Endothelial cell (in vitro differentiated cells): ENCODE measurements at regions not wholly inside any gene's neighbourhood (a gene's known extent, or its start where the extent isn't known, plus 50 kb on each side); places are given as distances from the start of the nearest gene placed in this dataset.

Experiments
- DNase-seq: peaks from one replicate; pipeline ENCODE4 v3.0.0; 2021; ENCODE audit warnings: low spot score
- H3K27ac Mint-ChIP-seq: one replicate; pipeline ENCODE4 v1.8.0; 2021; ENCODE audit warnings: mixed read lengths, inconsistent platforms; ENCODE audit not compliant: unreplicated experiment
- H3K27me3 Mint-ChIP-seq: one replicate; pipeline ENCODE4 v1.8.0; 2021; ENCODE audit warnings: mild to moderate bottlenecking, moderate library complexity, mixed read lengths, inconsistent platforms; ENCODE audit not compliant: unreplicated experiment
- H3K36me3 Mint-ChIP-seq: one replicate; pipeline ENCODE4 v1.8.0; 2021; ENCODE audit warnings: mild to moderate bottlenecking, low read depth, mixed read lengths, inconsistent platforms; ENCODE audit not compliant: unreplicated experiment
- H3K4me1 Mint-ChIP-seq: one replicate; pipeline ENCODE4 v1.8.0; 2021; ENCODE audit warnings: mild to moderate bottlenecking, mixed read lengths, inconsistent platforms; ENCODE audit not compliant: unreplicated experiment
- H3K4me3 Mint-ChIP-seq: one replicate; pipeline ENCODE4 v1.8.0; 2021; ENCODE audit warnings: mild to moderate bottlenecking, mixed read lengths, inconsistent platforms; ENCODE audit not compliant: unreplicated experiment
- H3K9me3 Mint-ChIP-seq: one replicate; pipeline ENCODE4 v1.8.0; 2021; ENCODE audit warnings: mixed read lengths, inconsistent platforms; ENCODE audit not compliant: unreplicated experiment
- CTCF ChIP-seq: fragments of 200-600 bp; sonication (generic); IDR thresholded peaks from one replicate; pipeline ENCODE4 v1.5.0; 2021; ENCODE audit warnings: antibody characterized with exemption; ENCODE audit not compliant: unreplicated experiment

- H3K4me3 Mint-ChIP-seq = peak overlapping the region; percentile 90
- H3K4me1 Mint-ChIP-seq = peaks cover 11% of the 10 kb centered on the region
- DNase-seq = peak; percentile 10
- H3K27me3 Mint-ChIP-seq = peaks cover 12% of the 10 kb centered on the region
- no peak overlapping the region for H3K27ac Mint-ChIP-seq
- H3K9me3 Mint-ChIP-seq = no peaks in the 10 kb centered on the region
- H3K36me3 Mint-ChIP-seq = no peaks in the 10 kb centered on the region
- no peak for TF ChIP-seq CTCF
Measured at GRCh38 chr13:108496362-108497210, 132.8 kb upstream of the MYO16 start.

- DNase-seq = no peak
- TF ChIP-seq CTCF = no peak
- H3K9me3 Mint-ChIP-seq = no peaks in the 10 kb centered on the region
- H3K27ac Mint-ChIP-seq = no peak overlapping the region
- H3K4me1 Mint-ChIP-seq = peaks cover 6% of the 10 kb centered on the region
- no peak overlapping the region for H3K4me3 Mint-ChIP-seq
- peaks cover 9% of the 10 kb centered on the region for H3K27me3 Mint-ChIP-seq
- no peaks in the 10 kb centered on the region for H3K36me3 Mint-ChIP-seq
Measured at GRCh38 chr13:108500711-108501110, 128.7 kb upstream of the MYO16 start.

DNA sequence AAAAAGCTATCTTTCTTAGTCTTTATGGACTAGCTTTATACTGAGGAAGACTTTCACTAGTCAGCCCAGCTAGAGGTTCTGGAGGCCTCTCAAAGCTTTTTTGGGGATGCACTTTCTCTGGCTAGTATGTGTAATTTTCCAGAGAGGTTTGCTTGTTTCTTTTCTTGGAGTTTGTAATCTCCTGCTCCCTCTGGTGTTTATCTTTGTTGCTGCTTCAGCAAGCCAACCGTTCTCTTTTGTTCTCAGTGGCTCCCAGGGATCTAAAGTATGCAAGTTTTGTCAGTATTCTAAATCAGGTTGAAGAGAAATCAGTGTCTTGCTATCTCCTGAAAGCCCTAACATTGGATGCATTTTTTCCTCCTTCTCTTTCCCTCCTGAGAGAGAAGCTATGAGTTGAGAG lies 121.1 kb upstream of the MYO16 start:
- DNase-seq = peak; percentile 25
- H3K9me3 Mint-ChIP-seq = no peaks in the 10 kb centered on the region
- H3K36me3 Mint-ChIP-seq = no peaks in the 10 kb centered on the region
- TF ChIP-seq CTCF = no peak
- H3K4me3 Mint-ChIP-seq = no peak overlapping the region
- no peaks in the 10 kb centered on the region for H3K27me3 Mint-ChIP-seq
- H3K27ac Mint-ChIP-seq = no peak overlapping the region
- no peaks in the 10 kb centered on the region for H3K4me1 Mint-ChIP-seq

- no peak for DNase-seq
- Mint-ChIP-seq H3K27me3 (no peaks in the 10 kb centered on the region), H3K36me3 (no peaks in the 10 kb centered on the region), H3K4me3 (no peak overlapping the region), H3K9me3 (no peaks in the 10 kb centered on the region), H3K27ac (no peak overlapping the region), H3K4me1 (peaks cover 2% of the 10 kb centered on the region)
- TF ChIP-seq CTCF = no peak
Measured at GRCh38 chr13:108525827-108526226, 103.6 kb upstream of the MYO16 start.

- H3K27ac Mint-ChIP-seq = no peak overlapping the region
- H3K27me3 Mint-ChIP-seq = no peaks in the 10 kb centered on the region
- DNase-seq = no peak
- H3K4me1 Mint-ChIP-seq = no peaks in the 10 kb centered on the region
- no peaks in the 10 kb centered on the region for H3K36me3 Mint-ChIP-seq
- H3K9me3 Mint-ChIP-seq = no peaks in the 10 kb centered on the region
- H3K4me3 Mint-ChIP-seq = no peak overlapping the region
- no peak for TF ChIP-seq CTCF
Measured at GRCh38 chr13:108526286-108526685, 103.1 kb upstream of the MYO16 start.
